ENCODE measurements at regions not wholly inside any gene's neighbourhood (a gene's known extent, or its start where the extent isn't known, plus 50 kb on each side); places are given as distances from the start of the nearest gene placed in this dataset.

- no peak for TF ChIP-seq USF2 (IDR thresholded peaks at IDR 0.05; ENCODE audit: low read depth, low read length)
- TF ChIP-seq POLR2A (IDR thresholded peaks at IDR 0.05; ENCODE audit: low read depth, low read length): no peak
- no peak for TF ChIP-seq CTCF (conservative IDR thresholded peaks at IDR 0.05; ENCODE audit: low read depth, low read length)
- no peak for TF ChIP-seq NFE2L2 (IDR thresholded peaks at IDR 0.05; ENCODE audit: low read depth, low read length)
- no peak for TF ChIP-seq SMC3 (IDR thresholded peaks at IDR 0.05; ENCODE audit: low read depth, low read length)
- no peak for TF ChIP-seq MAZ (IDR thresholded peaks at IDR 0.05; ENCODE audit: borderline replicate concordance, low read depth, low read length)
- TF ChIP-seq RAD21 (IDR thresholded peaks at IDR 0.05; ENCODE audit: low read length): no peak
- no peak for TF ChIP-seq CEBPB (IDR thresholded peaks at IDR 0.05; ENCODE audit: low read depth, low read length)
- TF ChIP-seq ELK1 (IDR thresholded peaks at IDR 0.05; ENCODE audit: borderline replicate concordance, low read depth, low read length): no peak
- no peak for TF ChIP-seq CHD1 (IDR thresholded peaks at IDR 0.05; ENCODE audit: low read depth, low read length)
- TF ChIP-seq MXI1 (IDR thresholded peaks at IDR 0.05; ENCODE audit: borderline replicate concordance, low read depth, low read length): no peak
- no peak for TF ChIP-seq RFX5 (IDR thresholded peaks at IDR 0.05; ENCODE audit: low read depth, low read length)
These were observed 73.3 kb upstream of the NFASC start for GRCh38 chr1:204797401-204797800.

Data from IMR-90 (cell line).